Type B pancreatic cell (in vitro differentiated cells): ENCODE measurements at regions not wholly inside any gene's neighbourhood (a gene's known extent, or its start where the extent isn't known, plus 50 kb on each side); places are given as distances from the start of the nearest gene placed in this dataset.

Experiments
- DNase-seq: peaks from one replicate; pipeline ENCODE4 v3.0.0; 2021; ENCODE audit warnings: mixed read lengths; ENCODE audit not compliant: unreplicated experiment; ENCODE audit errors: extremely low spot score
- H3K27ac Mint-ChIP-seq: 2 replicates; pipeline ENCODE4 v1.8.0; 2021; ENCODE audit warnings: mild to moderate bottlenecking, mixed read lengths
- H3K27me3 Mint-ChIP-seq: 2 replicates; pipeline ENCODE4 v1.8.0; 2021; ENCODE audit warnings: mixed read lengths
- H3K36me3 Mint-ChIP-seq: 2 replicates; pipeline ENCODE4 v1.8.0; 2021; ENCODE audit warnings: mixed read lengths
- H3K4me1 Mint-ChIP-seq: one replicate; pipeline ENCODE4 v1.8.0; 2021; ENCODE audit warnings: mixed read lengths; ENCODE audit not compliant: unreplicated experiment
- H3K4me3 Mint-ChIP-seq: 2 replicates; pipeline ENCODE4 v1.8.0; 2021; ENCODE audit warnings: mild to moderate bottlenecking, mixed read lengths
- H3K9me3 Mint-ChIP-seq: 2 replicates; pipeline ENCODE4 v1.8.0; 2021; ENCODE audit warnings: mixed read lengths
- TF ChIP-seq, protein P1 (sequence below): fragments of 200-600 bp; sonication (generic); conservative IDR thresholded peaks from 2 replicates; pipeline ENCODE4 v1.5.0; 2021; ENCODE audit warnings: antibody characterized with exemption, mild to moderate bottlenecking

DNA sequence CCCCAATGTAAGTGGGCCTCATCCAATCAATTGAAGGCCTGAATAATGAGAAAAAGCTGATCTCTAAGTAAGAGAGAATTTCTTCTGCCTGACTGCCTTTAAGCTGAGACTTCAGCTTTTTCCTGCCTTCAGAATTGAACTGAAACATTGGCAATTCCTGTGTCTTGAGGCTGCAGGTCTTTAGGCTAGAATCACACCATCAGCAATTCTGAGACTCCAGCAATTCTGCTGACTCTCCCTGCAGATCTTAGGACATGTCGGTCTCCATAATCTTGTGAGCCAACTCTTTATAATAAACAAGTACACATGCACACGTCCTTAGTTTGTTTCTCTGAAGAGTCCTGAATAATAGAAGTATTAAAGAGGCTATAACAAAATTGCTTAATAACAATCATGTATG, 209.1 kb downstream of the FSIP2 start:
- Mint-ChIP-seq H3K27ac (no peak overlapping the region), H3K4me3 (no peak overlapping the region), H3K36me3 (peaks cover 3% of the 10 kb centered on the region), H3K4me1 (no peaks in the 10 kb centered on the region), H3K9me3 (no peaks in the 10 kb centered on the region), H3K27me3 (no peaks in the 10 kb centered on the region)
- DNase-seq, result no peak
- TF ChIP-seq, protein P1, sequence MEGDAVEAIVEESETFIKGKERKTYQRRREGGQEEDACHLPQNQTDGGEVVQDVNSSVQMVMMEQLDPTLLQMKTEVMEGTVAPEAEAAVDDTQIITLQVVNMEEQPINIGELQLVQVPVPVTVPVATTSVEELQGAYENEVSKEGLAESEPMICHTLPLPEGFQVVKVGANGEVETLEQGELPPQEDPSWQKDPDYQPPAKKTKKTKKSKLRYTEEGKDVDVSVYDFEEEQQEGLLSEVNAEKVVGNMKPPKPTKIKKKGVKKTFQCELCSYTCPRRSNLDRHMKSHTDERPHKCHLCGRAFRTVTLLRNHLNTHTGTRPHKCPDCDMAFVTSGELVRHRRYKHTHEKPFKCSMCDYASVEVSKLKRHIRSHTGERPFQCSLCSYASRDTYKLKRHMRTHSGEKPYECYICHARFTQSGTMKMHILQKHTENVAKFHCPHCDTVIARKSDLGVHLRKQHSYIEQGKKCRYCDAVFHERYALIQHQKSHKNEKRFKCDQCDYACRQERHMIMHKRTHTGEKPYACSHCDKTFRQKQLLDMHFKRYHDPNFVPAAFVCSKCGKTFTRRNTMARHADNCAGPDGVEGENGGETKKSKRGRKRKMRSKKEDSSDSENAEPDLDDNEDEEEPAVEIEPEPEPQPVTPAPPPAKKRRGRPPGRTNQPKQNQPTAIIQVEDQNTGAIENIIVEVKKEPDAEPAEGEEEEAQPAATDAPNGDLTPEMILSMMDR, result no peak

DNA sequence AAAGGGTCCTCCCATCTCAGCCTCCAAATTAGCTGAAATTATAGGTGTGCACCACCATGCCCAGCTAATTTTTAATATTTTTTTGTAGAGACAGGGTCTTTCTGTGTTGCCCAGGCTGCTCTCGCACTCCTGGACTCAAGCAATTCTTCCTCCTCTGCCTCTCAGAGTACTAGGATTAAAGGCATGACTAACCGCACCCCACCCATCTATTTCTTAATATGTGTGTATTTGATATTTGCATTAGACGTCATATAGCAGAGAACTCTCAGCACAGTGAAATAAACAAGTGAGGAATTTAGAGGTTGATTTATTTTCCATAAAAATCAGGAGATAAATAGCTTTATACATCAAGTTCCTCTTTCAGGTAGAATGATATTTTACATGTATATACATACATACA, 213.5 kb downstream of the FSIP2 start:
- no peak overlapping the region for H3K27ac Mint-ChIP-seq
- H3K4me1 Mint-ChIP-seq, result no peaks in the 10 kb centered on the region
- no peaks in the 10 kb centered on the region for H3K27me3 Mint-ChIP-seq
- TF ChIP-seq, protein P1, result no peak
- H3K9me3 Mint-ChIP-seq, result no peaks in the 10 kb centered on the region
- peaks cover 3% of the 10 kb centered on the region for H3K36me3 Mint-ChIP-seq
- H3K4me3 Mint-ChIP-seq, result no peak overlapping the region
- DNase-seq, result no peak

DNA sequence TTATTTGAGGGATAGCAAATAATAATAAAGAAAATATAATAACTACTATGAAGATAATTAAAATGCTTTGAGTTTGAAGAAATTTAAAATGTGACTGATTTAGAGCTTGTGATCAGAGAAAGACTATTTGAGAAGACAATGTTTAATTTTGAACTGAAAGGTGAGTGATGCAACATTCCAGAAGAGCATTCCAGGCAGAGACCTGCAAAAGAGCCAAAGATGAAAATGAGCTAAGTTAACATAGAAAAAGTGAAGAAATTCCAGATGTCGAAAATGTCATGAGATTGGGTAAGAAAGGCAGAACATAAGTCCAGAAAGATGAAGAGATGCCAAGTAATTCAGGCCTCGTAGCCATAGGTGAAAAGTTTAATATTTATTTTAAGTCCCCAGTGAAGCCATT, 215.8 kb downstream of the FSIP2 start:
- Mint-ChIP-seq H3K36me3 (peaks cover 3% of the 10 kb centered on the region), H3K4me3 (no peak overlapping the region), H3K27ac (no peak overlapping the region), H3K9me3 (no peaks in the 10 kb centered on the region), H3K4me1 (no peaks in the 10 kb centered on the region), H3K27me3 (no peaks in the 10 kb centered on the region)
- TF ChIP-seq, protein P1, result no peak
- no peak for DNase-seq

DNA sequence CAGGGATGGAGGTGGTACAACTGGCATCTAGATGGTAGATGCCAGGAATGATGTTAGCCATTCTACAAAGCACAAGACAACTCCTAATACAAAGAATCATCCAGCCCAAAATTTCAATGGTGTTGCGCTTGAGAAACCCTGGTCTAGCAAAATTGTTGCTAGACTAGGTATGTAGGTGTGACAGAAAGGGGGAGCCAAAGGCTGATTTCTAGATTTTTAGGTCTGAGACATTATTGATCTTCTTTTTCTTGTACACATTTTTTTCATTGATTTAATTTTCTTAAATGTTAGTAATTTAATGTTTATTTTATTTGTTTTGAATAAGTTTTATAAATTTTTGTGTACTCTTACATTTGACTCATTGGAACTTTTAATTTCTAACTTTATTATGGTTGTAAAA, 216.4 kb downstream of the FSIP2 start:
- Mint-ChIP-seq H3K27me3 (no peaks in the 10 kb centered on the region), H3K4me1 (no peaks in the 10 kb centered on the region), H3K9me3 (no peaks in the 10 kb centered on the region), H3K36me3 (peaks cover 1% of the 10 kb centered on the region), H3K27ac (no peak overlapping the region), H3K4me3 (no peak overlapping the region)
- DNase-seq, result no peak
- TF ChIP-seq, protein P1, result no peak

DNA sequence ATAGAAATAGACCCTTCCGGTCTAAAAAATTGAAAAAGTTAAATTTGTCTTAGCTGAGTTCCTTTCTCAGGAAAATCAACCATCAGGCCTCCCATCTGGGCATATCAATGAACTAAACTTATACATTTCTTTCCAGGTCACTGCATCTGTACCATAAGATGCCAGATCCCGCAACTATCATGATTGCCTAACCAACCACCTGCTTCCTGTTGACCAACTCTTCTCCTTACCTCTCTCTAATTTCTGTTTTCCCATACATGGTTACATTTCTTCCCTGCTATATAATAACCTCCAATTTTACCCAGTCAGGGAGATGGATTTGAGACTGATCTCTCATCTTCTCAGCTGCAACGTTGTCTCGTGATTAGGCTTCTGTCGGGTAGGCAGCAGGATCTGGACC, 228.7 kb downstream of the FSIP2 start:
- TF ChIP-seq, protein P1, result no peak
- H3K4me1 Mint-ChIP-seq, result peaks cover 8% of the 10 kb centered on the region
- H3K36me3 Mint-ChIP-seq, result no peaks in the 10 kb centered on the region
- no peaks in the 10 kb centered on the region for H3K9me3 Mint-ChIP-seq
- H3K27me3 Mint-ChIP-seq, result no peaks in the 10 kb centered on the region
- DNase-seq, result no peak
- H3K27ac Mint-ChIP-seq, result no peak overlapping the region
- H3K4me3 Mint-ChIP-seq, result no peak overlapping the region
